Hepatocyte (in vitro differentiated cells): ENCODE measurements at regions not wholly inside any gene's neighbourhood (a gene's known extent, or its start where the extent isn't known, plus 50 kb on each side); places are given as distances from the start of the nearest gene placed in this dataset.

Experiments used
- EZH2 ChIP-seq: fragments of 200-600 bp; sonication (generic); IDR thresholded peaks from 2 replicates; pipeline ENCODE4 v1.6.1; 2016; ENCODE audit warnings: antibody characterized with exemption, mild to moderate bottlenecking, borderline replicate concordance
- EZH2phosphoT487 ChIP-seq: fragments of 200-600 bp; sonication (generic); IDR thresholded peaks from one replicate; pipeline ENCODE4 v1.6.1; 2018; ENCODE audit warnings: antibody characterized with exemption, mild to moderate bottlenecking, low read depth, moderate library complexity; ENCODE audit not compliant: unreplicated experiment, severe bottlenecking

DNA sequence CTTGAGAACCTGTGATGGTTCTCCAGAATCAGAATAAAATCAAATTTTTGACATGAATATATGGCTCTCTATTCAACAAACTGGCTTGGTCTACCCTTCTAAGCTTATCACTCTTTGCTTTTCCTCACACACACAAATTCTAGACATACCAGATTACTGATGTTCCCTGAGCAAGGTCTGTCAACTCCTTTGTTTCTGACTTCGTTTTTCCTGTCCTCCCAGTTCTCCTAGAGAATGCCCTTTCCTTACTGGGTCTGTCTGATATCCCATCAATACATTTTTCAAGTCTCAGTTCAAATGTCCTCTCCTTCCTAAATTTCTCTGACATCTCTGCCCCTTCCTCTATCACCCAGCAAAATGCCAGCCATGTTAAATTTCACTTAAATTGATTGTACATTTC is 202.1 kb upstream of the IGFBP7 start:
- no peak for TF ChIP-seq EZH2
- no peak for TF ChIP-seq EZH2phosphoT487
